Loucy (cell line): ENCODE measurements at regions not wholly inside any gene's neighbourhood (a gene's known extent, or its start where the extent isn't known, plus 50 kb on each side); places are given as distances from the start of the nearest gene placed in this dataset.

Experiments
- H2AFZ ChIP-seq: fragments of 200-600 bp; sonication (generic); 2 replicates; pipeline ENCODE4 v1.6.0; 2016; ENCODE audit warnings: antibody characterized with exemption, mild to moderate bottlenecking, low read length, moderate library complexity
- H3F3A ChIP-seq: fragments of 200-600 bp; 2 replicates; pipeline ENCODE4 v1.6.0; 2016; ENCODE audit warnings: antibody characterized with exemption, low read depth, mild to moderate bottlenecking
- H3K27me3 ChIP-seq: fragments of 200-600 bp; sonication (generic); 2 replicates; pipeline ENCODE4 v1.6.1; 2014; ENCODE audit warnings: low read length, mild to moderate bottlenecking; ENCODE audit not compliant: insufficient read depth, poor library complexity, severe bottlenecking
- H3K36me3 ChIP-seq: fragments of 200-600 bp; sonication (generic); 2 replicates; pipeline ENCODE4 v1.6.1; 2016; ENCODE audit warnings: low read length; ENCODE audit not compliant: insufficient read depth
- H3K4me1 ChIP-seq: fragments of 200-600 bp; sonication (generic); 2 replicates; pipeline ENCODE4 v1.5.1; 2014; ENCODE audit warnings: low read length, mild to moderate bottlenecking; ENCODE audit not compliant: insufficient read depth, poor library complexity, severe bottlenecking
- H3K4me2 ChIP-seq: fragments of 200-600 bp; sonication (generic); 2 replicates; pipeline ENCODE4 v1.6.0; 2014; ENCODE audit warnings: antibody characterized with exemption, low read length, low read depth, mild to moderate bottlenecking; ENCODE audit not compliant: poor library complexity, severe bottlenecking
- H3K4me3 ChIP-seq: fragments of 200-600 bp; sonication (generic); 2 replicates; pipeline ENCODE4 v1.5.1; 2014; ENCODE audit warnings: low read length, mild to moderate bottlenecking, mixed read lengths; ENCODE audit not compliant: poor library complexity, severe bottlenecking
- H3K79me2 ChIP-seq: fragments of 200-600 bp; sonication (generic); 2 replicates; pipeline ENCODE4 v1.6.1; 2014; ENCODE audit warnings: low read length; ENCODE audit not compliant: insufficient read depth
- H3K9ac ChIP-seq: fragments of 200-600 bp; sonication (generic); 2 replicates; pipeline ENCODE4 v1.6.0; 2014; ENCODE audit warnings: mild to moderate bottlenecking, low read depth, low read length, moderate library complexity; ENCODE audit not compliant: poor library complexity, severe bottlenecking
- H3K9me2 ChIP-seq: fragments of 200-600 bp; sonication (generic); replicated peaks from 2 replicates; pipeline ENCODE4 v1.6.1; 2016; ENCODE audit warnings: low read depth, low read length, mixed read lengths
- H3K9me3 ChIP-seq: fragments of 200-600 bp; sonication (generic); 2 replicates; pipeline ENCODE4 v1.6.1; 2014; ENCODE audit warnings: mild to moderate bottlenecking, antibody characterized with exemption, low read length, low read depth; ENCODE audit not compliant: insufficient read depth
- H4K20me1 ChIP-seq: fragments of 200-600 bp; sonication (generic); 2 replicates; pipeline ENCODE4 v1.6.0; 2014; ENCODE audit warnings: antibody characterized with exemption, low read length, mild to moderate bottlenecking; ENCODE audit not compliant: insufficient read depth, poor library complexity, severe bottlenecking
- EZH2phosphoT487 ChIP-seq: fragments of 200-600 bp; IDR thresholded peaks from 2 replicates; pipeline ENCODE4 v1.6.1; 2018; ENCODE audit warnings: antibody characterized with exemption, mild to moderate bottlenecking, moderate library complexity, borderline replicate concordance
- TF ChIP-seq, protein P1 (sequence below): fragments of 200-600 bp; sonication (generic); conservative IDR thresholded peaks from 2 replicates; pipeline ENCODE4 v1.5.1; 2014; ENCODE audit warnings: mild to moderate bottlenecking, antibody characterized with exemption, low read length

GRCh38 chr1:188706742-188707141 is 1770.9 kb downstream of the BRINP3 start:
- Histone ChIP-seq H2AFZ (no peak overlapping the region), H4K20me1 (no peaks in the 10 kb centered on the region)
- no peak for TF ChIP-seq EZH2phosphoT487
- TF ChIP-seq, protein P1, sequence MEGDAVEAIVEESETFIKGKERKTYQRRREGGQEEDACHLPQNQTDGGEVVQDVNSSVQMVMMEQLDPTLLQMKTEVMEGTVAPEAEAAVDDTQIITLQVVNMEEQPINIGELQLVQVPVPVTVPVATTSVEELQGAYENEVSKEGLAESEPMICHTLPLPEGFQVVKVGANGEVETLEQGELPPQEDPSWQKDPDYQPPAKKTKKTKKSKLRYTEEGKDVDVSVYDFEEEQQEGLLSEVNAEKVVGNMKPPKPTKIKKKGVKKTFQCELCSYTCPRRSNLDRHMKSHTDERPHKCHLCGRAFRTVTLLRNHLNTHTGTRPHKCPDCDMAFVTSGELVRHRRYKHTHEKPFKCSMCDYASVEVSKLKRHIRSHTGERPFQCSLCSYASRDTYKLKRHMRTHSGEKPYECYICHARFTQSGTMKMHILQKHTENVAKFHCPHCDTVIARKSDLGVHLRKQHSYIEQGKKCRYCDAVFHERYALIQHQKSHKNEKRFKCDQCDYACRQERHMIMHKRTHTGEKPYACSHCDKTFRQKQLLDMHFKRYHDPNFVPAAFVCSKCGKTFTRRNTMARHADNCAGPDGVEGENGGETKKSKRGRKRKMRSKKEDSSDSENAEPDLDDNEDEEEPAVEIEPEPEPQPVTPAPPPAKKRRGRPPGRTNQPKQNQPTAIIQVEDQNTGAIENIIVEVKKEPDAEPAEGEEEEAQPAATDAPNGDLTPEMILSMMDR = no peak

GRCh38 chr1:188708795-188709535 is 1768.7 kb downstream of the BRINP3 start:
- H3K79me2 ChIP-seq = no peaks in the 10 kb centered on the region
- no peaks in the 10 kb centered on the region for H3F3A ChIP-seq
- no peak overlapping the region for H2AFZ ChIP-seq
- H3K4me2 ChIP-seq = no peak overlapping the region
- H3K4me3 ChIP-seq = no peak overlapping the region
- TF ChIP-seq, protein P1 = no peak
- TF ChIP-seq EZH2phosphoT487 = no peak
- no peak overlapping the region for H3K9ac ChIP-seq
- no peaks in the 10 kb centered on the region for H3K27me3 ChIP-seq
- no peaks in the 10 kb centered on the region for H3K9me2 ChIP-seq
- no peaks in the 10 kb centered on the region for H3K9me3 ChIP-seq
- H3K4me1 ChIP-seq = no peaks in the 10 kb centered on the region
- no peaks in the 10 kb centered on the region for H3K36me3 ChIP-seq
- no peaks in the 10 kb centered on the region for H4K20me1 ChIP-seq

More at GRCh38 chr1:188706742-188707141, 1770.9 kb downstream of the BRINP3 start:
- Histone ChIP-seq H3K9me2 (no peaks in the 10 kb centered on the region), H3K36me3 (no peaks in the 10 kb centered on the region), H3F3A (no peaks in the 10 kb centered on the region), H3K4me2 (no peak overlapping the region), H3K9ac (no peak overlapping the region), H3K4me1 (no peaks in the 10 kb centered on the region), H3K4me3 (no peak overlapping the region), H3K9me3 (no peaks in the 10 kb centered on the region), H3K27me3 (no peaks in the 10 kb centered on the region), H3K79me2 (no peaks in the 10 kb centered on the region)

DNA sequence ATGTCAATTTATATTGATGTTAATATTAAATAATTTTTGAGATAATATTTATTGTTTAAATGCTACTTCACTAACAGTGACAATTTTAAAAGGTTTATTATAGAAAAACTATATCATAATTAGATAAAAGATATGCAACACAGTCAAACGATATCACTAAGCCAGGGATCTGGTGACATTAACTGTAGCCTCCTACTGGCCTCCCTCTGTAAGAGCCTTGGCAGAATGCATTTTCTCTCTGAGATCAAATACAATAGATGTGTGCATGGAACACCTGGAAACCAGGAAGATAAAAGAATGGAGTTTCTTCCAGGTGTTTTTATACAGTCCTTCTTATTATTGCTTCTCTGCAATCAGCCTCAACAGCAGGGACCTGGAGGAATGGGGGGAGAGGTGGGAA is 1762.1 kb downstream of the BRINP3 start:
- Histone ChIP-seq H3K4me1 (no peaks in the 10 kb centered on the region), H3K4me3 (no peak overlapping the region), H4K20me1 (no peaks in the 10 kb centered on the region), H2AFZ (no peak overlapping the region), H3K36me3 (no peaks in the 10 kb centered on the region), H3K79me2 (no peaks in the 10 kb centered on the region), H3K27me3 (no peaks in the 10 kb centered on the region), H3K9me3 (no peaks in the 10 kb centered on the region), H3K9me2 (no peaks in the 10 kb centered on the region), H3K9ac (no peak overlapping the region), H3F3A (no peaks in the 10 kb centered on the region), H3K4me2 (no peak overlapping the region)
- TF ChIP-seq EZH2phosphoT487 = no peak
- TF ChIP-seq, protein P1 = no peak
